Right ventricle myocardium inferior (tissue), 1 donor: ENCODE measurements at regions not wholly inside any gene's neighbourhood (a gene's known extent, or its start where the extent isn't known, plus 50 kb on each side); places are given as distances from the start of the nearest gene placed in this dataset.
"Not testable (repeated sequence)": the region's sequence is repeated elsewhere in the genome, so short reads cannot be mapped to it uniquely, and the experiment has no call there.

Experiments used
- ATAC-seq: fragments of 200-7000 bp; cut with Tn5 transposase; one replicate; pipeline ENCODE4 v1.9.1; 2020; ENCODE audit warnings: mild to moderate bottlenecking, moderate library complexity
- DNase-seq: peaks from one replicate; pipeline ENCODE4 v3.0.0; 2021; ENCODE audit errors: missing footprints
- intact Hi-C: fragments of 100-400 bp; cut with DNase I; formaldehyde crosslinking; loops from one replicate; pipeline ENCODE4 v1.11.0; 2022
- donor health status: DM: no; HTN: yes; CAD: no; lungs with severe emphysema.

DNA sequence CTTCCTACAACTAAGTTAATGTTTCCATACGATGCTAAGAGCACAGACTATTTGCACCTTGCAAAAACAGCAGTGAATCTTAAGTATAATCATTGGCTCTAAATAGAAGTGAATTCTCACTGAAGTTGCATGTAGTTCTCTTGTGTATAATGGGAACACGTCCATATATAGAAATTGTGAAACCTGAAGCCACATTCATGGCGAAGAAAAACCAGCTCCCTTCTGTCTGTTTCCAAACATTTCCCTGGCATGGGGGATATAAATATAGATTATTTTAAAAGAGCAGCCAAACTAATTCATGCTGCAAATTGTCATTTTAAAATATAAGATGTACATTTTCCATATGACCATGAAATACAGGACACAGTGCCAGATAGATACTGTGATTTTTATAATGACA lies 71.1 kb downstream of the TRAM1L1 start:
- no peak for ATAC-seq
- DNase-seq: no peak
- intact Hi-C loops: no loop called here

GRCh38 chr4:117010671-117011070 lies 74.7 kb downstream of the TRAM1L1 start:
- ATAC-seq (no peak), DNase-seq (no peak)
- intact Hi-C loops: no loop called here

- DNase-seq (no peak), ATAC-seq (no peak)
- intact Hi-C loops: no loop called here
These were observed 84.3 kb downstream of the TRAM1L1 start for GRCh38 chr4:117001077-117001476.

GRCh38 chr4:116982656-116983055 lies 102.7 kb downstream of the TRAM1L1 start:
- DNase-seq: no peak
- ATAC-seq: no peak
- intact Hi-C loops: no loop called here

- DNase-seq, intact Hi-C loops, ATAC-seq: not testable (repeated sequence)
These were observed 104.9 kb downstream of the TRAM1L1 start for GRCh38 chr4:116980436-116980835.

DNA sequence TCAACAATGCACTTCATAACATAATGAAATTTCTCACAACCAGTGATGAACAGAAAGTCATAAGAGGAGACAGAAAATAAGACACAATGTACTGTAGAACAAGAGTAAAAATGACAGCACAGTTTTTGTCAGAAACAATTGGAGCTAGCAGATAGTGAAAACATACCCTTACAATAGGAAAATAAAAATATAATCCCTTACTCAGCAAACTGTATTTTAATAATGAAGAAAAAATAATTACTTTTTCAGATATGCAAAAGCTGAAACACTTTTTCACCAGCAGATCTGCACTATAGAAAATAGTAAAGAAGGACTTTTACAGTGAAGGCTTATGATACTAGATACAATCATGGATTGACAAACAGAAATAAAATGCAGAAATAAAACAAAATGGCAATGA lies 126.3 kb downstream of the TRAM1L1 start:
- intact Hi-C loops: no loop called here
- ATAC-seq (no peak), DNase-seq (no peak)

GRCh38 chr4:116953947-116954346 lies 131.4 kb downstream of the TRAM1L1 start:
- DNase-seq: no peak
- no peak for ATAC-seq
- intact Hi-C loops: no loop called here

- intact Hi-C loops: no loop called here
- ATAC-seq (no peak), DNase-seq (no peak)
These were observed 132.7 kb downstream of the TRAM1L1 start for GRCh38 chr4:116952530-116953136.

- ATAC-seq (no peak), DNase-seq (no peak)
- intact Hi-C loops: no loop called here
These were observed 135.5 kb downstream of the TRAM1L1 start for GRCh38 chr4:116949856-116950255.

- ATAC-seq (no peak), DNase-seq (no peak)
- intact Hi-C loops: no loop called here
These were observed 143.1 kb downstream of the TRAM1L1 start for GRCh38 chr4:116942315-116942714.

DNA sequence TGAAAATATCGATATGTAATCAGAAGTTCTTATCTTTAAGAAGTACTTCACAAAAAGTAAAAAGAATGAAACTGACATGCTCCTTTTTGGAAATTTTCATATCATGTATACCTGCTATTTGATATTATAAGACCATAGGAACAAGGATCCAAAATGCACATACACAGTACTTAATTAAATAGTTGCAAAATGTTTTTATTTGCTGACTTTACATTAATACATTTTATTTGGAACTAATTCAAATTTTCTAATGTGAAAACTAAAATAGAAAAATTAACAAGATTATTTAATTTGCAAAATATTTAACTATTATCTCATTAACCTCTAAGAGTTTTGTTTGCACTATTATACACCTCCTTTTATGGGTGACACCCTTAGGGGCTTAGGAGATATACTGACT lies 155.0 kb downstream of the TRAM1L1 start:
- intact Hi-C loops: no loop called here
- ATAC-seq (no peak), DNase-seq (no peak)

GRCh38 chr4:116926631-116927295 lies 158.6 kb downstream of the TRAM1L1 start:
- ATAC-seq: no peak
- DNase-seq: no peak
- intact Hi-C loops: no loop called here

DNA sequence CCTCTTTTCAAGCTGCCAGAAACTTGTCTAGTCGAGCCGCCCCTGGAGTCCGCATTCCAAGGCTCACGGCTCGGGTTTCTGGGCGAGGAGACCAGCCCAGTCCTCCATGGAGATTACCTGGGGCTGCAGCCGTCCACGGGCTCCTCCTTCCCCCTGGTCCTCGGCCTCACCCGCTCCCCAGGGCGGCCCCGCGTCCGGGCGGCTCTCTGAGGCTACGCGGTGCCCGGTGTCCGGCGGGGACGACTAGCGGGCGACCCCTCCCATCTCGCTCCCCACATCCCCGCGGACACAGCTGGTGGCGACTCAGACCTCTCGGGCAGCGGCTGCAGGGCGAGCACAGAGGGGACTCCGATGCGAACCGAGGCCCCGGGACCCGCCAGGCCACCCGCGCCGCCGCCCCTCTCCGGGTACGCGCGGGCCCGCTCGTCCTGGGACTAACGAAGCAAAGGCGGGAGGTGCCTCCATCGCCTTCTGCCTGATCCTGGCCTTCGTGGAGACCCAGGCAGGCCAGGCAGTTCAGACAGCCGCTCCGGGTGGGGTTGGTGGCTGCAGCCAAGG lies 159.4 kb downstream of the TRAM1L1 start:
- intact Hi-C loops: no loop called here

DNA sequence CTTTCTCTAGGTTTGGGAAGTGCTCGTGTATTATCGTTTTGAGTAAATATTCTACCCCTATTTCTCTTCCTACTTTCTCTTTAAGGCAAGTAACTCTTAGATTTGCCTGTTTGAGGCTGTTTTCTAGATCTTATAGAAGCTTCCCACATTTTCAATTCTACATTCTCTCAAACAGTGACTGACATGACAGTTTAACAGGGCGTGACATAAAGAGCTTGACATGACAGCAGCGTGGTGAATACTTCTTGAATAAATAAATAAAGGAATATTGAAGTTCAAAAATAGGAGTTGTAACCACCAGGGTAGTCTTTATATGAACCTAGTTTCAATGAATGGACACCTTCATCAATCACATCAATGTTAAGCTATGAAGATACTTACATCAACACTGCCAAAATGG lies 162.0 kb downstream of the TRAM1L1 start:
- intact Hi-C loops: no loop called here
- DNase-seq: no peak
- ATAC-seq: no peak

More for the DNA sequence above, 159.4 kb downstream of the TRAM1L1 start:
- ATAC-seq (no peak), DNase-seq (peak; percentile 53)

- DNase-seq (no peak), ATAC-seq (no peak)
- intact Hi-C loops: no loop called here
These were observed 171.9 kb downstream of the TRAM1L1 start for GRCh38 chr4:116913451-116913850.

DNA sequence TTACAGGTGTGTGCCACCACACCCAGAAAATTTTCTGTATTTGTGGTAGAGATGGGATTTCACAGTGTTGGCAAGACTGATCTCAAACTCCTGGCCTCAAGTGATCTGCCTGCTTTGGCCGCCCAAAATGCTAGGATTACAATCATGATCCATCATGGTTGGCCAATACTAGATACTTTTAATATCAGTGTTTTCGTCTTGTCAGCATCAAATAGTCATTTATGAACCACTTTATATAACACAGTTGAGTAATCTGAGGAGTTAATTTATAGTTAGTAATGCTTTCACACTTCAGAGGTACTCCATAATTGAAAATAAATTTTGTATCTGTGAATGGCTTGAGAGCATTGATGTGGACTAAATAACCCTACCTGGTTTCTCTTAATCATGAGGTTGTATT lies 178.6 kb downstream of the TRAM1L1 start:
- no peak for ATAC-seq
- intact Hi-C loops: no loop called here

GRCh38 chr4:116899561-116899960 lies 185.8 kb downstream of the TRAM1L1 start:
- intact Hi-C loops: no loop called here
- DNase-seq (no peak), ATAC-seq (no peak)

More for the DNA sequence above, 178.6 kb downstream of the TRAM1L1 start:
- DNase-seq: no peak

DNA sequence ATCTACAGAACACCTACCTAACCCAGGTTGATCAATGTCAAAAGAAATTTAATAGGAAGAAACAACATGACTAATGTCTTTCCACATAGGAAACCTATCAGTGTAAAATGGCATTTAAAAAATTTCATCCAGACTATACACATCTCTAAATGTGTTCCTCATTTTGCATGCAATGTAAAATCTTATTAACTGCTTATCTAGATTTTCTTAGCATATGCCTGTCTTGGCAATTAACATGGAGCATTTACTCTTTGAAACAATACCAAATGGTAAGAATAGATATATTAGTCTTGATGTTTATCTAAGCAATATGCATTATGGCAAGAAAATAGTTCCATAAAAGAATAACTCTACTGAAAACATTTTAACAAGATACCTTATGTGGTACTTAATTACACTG lies 199.8 kb downstream of the TRAM1L1 start:
- no peak for ATAC-seq
- intact Hi-C loops: no loop called here
- no peak for DNase-seq

- ATAC-seq (no peak), DNase-seq (no peak)
- intact Hi-C loops: no loop called here
These were observed 202.9 kb downstream of the TRAM1L1 start for GRCh38 chr4:116882503-116882902.

DNA sequence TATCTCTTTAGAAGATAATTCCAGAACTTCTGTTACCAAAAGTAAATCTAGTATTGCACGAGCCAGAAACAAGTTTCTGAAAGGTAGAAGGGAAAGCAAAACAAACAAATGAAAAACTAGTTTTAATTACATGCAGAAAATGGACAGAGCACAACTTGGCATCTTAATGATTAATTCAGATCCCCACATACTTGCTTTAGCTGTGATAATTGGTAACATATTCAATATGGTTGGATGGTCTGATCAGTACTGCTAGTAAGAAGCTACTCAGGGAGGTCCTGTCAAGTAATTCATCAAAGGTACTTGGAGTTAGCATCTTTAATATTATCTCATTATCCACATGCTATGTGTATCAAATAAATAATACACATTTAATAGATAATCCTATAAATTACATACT lies 204.3 kb downstream of the TRAM1L1 start:
- intact Hi-C loops: no loop called here
- DNase-seq: no peak
- ATAC-seq: no peak

DNA sequence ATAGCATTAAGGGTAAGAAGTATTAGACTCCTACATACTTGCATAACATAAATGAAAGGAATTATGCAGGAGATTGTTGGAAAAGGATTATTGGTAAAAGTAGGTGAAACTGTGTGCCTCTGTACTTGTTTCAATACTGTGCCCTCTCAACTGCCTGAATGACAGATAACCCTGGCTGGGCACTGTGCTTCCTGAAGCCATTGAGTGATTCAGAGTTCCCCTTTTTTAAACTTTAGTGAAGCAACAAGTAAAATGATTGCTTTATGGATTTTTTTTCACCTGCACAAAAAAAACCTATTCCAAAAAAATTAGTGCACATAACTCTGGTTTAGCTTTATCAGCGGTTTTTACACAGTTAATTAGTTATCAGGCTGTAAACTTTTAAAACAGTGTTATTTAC lies 204.8 kb downstream of the TRAM1L1 start:
- intact Hi-C loops: no loop called here
- DNase-seq (no peak), ATAC-seq (no peak)
